GM23248 (cell line): ENCODE measurements at regions not wholly inside any gene's neighbourhood (a gene's known extent, or its start where the extent isn't known, plus 50 kb on each side); places are given as distances from the start of the nearest gene placed in this dataset.

ENCODE experiments used
- DNase-seq: peaks from one replicate; pipeline ENCODE4 v3.0.0-alpha.2; 2015
- H2AFZ ChIP-seq: fragments of 200-600 bp; sonication (generic); 2 replicates; pipeline ENCODE4 v1.6.1; 2016; ENCODE audit warnings: antibody characterized with exemption
- H3F3A ChIP-seq: fragments of 200-600 bp; sonication (generic); 2 replicates; pipeline ENCODE4 v1.6.1; 2016; ENCODE audit warnings: mild to moderate bottlenecking, antibody characterized with exemption, mixed run types; ENCODE audit not compliant: insufficient read depth
- H3K27ac ChIP-seq: fragments of 200-600 bp; sonication (generic); 2 replicates; pipeline ENCODE4 v1.5.1; 2016; ENCODE audit warnings: mild to moderate bottlenecking
- H3K27me3 ChIP-seq: fragments of 200-600 bp; sonication (generic); replicated peaks from 2 replicates; pipeline ENCODE4 v1.6.1; 2016; ENCODE audit warnings: mild to moderate bottlenecking; ENCODE audit not compliant: insufficient read depth
- H3K36me3 ChIP-seq: fragments of 200-600 bp; sonication (generic); 2 replicates; pipeline ENCODE4 v1.6.1; 2016; ENCODE audit warnings: low read depth, mild to moderate bottlenecking
- H3K4me1 ChIP-seq: fragments of 200-600 bp; sonication (generic); 2 replicates; pipeline ENCODE4 v1.6.1; 2016; ENCODE audit warnings: mild to moderate bottlenecking; ENCODE audit not compliant: insufficient read depth
- H3K4me2 ChIP-seq: fragments of 200-600 bp; sonication (generic); one replicate; pipeline ENCODE4 v1.6.1; 2016; ENCODE audit warnings: mild to moderate bottlenecking; ENCODE audit not compliant: unreplicated experiment
- H3K4me3 ChIP-seq: fragments of 200-600 bp; sonication (generic); 2 replicates; pipeline ENCODE4 v1.5.1; 2016; ENCODE audit warnings: mild to moderate bottlenecking
- H3K79me2 ChIP-seq: fragments of 200-600 bp; sonication (generic); 2 replicates; pipeline ENCODE4 v1.6.1; 2016; ENCODE audit warnings: mild to moderate bottlenecking; ENCODE audit not compliant: insufficient read depth
- H3K9ac ChIP-seq: fragments of 200-600 bp; sonication (generic); 2 replicates; pipeline ENCODE4 v1.6.1; 2016; ENCODE audit warnings: mild to moderate bottlenecking
- H3K9me2 ChIP-seq: fragments of 200-600 bp; sonication (generic); 2 replicates; pipeline ENCODE4 v1.6.1; 2016; ENCODE audit warnings: mixed run types, mild to moderate bottlenecking, moderate library complexity; ENCODE audit not compliant: insufficient read depth
- H3K9me3 ChIP-seq: fragments of 200-600 bp; sonication (generic); one replicate; pipeline ENCODE4 v1.6.1; 2017; ENCODE audit warnings: low read depth
- H4K20me1 ChIP-seq: fragments of 200-600 bp; sonication (generic); 2 replicates; pipeline ENCODE4 v1.6.0; 2016; ENCODE audit not compliant: insufficient read depth
- EZH2 ChIP-seq: fragments of 200-600 bp; sonication (generic); IDR thresholded peaks from 2 replicates; pipeline ENCODE4 v1.6.1; 2018; ENCODE audit warnings: antibody characterized with exemption, mild to moderate bottlenecking; ENCODE audit not compliant: insufficient read depth, poor library complexity, severe bottlenecking
- EZH2phosphoT487 ChIP-seq: fragments of 200-600 bp; sonication (generic); IDR thresholded peaks from 2 replicates; pipeline ENCODE4 v1.6.1; 2018; ENCODE audit warnings: antibody characterized with exemption, moderate library complexity, mild to moderate bottlenecking, low read depth; ENCODE audit not compliant: insufficient read depth
- WGBS, 2 experiments: methylation state at CpG; one replicate each; pipeline ENCODE4 v1.1.6; 2015 to 2017; ENCODE audit warnings: low lambda C conversion rate in 2 of 2, low coverage in 1 of 2; ENCODE audit errors: missing lambda C conversion rate in 2 of 2; 5-methylcytosine and 5-hydroxymethylcytosine counted together
- in situ Hi-C: fragments of 300-500 bp; cut with MboI; formaldehyde crosslinking; loops from 2 replicates; pipeline ENCODE4 v1.15.0; 2020

- 72 to 77% methylated on average over 5 of the region's 5 CpGs for WGBS, 2 experiments
- H3K4me2 ChIP-seq = no peak overlapping the region
- TF ChIP-seq EZH2phosphoT487 (no peak), EZH2 (no peak)
- H3K27me3 ChIP-seq = no peaks in the 10 kb centered on the region
- no peaks in the 10 kb centered on the region for H3K4me1 ChIP-seq
- H3F3A ChIP-seq = no peaks in the 10 kb centered on the region
- no peaks in the 10 kb centered on the region for H3K9me3 ChIP-seq
- no peak overlapping the region for H2AFZ ChIP-seq
- H4K20me1 ChIP-seq = no peaks in the 10 kb centered on the region
- no peak overlapping the region for H3K9ac ChIP-seq
- no peaks in the 10 kb centered on the region for H3K79me2 ChIP-seq
- in situ Hi-C loops = no loop called here
- H3K4me3 ChIP-seq = no peak overlapping the region
- H3K27ac ChIP-seq = no peak overlapping the region
- no peaks in the 10 kb centered on the region for H3K36me3 ChIP-seq
- no peak for DNase-seq
- no peaks in the 10 kb centered on the region for H3K9me2 ChIP-seq
These were observed 479.9 kb upstream of the BTBD3 start for GRCh38 chr20:11437611-11438380.

- no peak overlapping the region for H3K9ac ChIP-seq
- no peaks in the 10 kb centered on the region for H4K20me1 ChIP-seq
- H3K4me1 ChIP-seq = no peaks in the 10 kb centered on the region
- no peak for TF ChIP-seq EZH2phosphoT487
- TF ChIP-seq EZH2 = no peak
- no peaks in the 10 kb centered on the region for H3K27me3 ChIP-seq
- 64 to 71% methylated on average over 6 of the region's 6 CpGs for WGBS, 2 experiments
- no peaks in the 10 kb centered on the region for H3K9me2 ChIP-seq
- DNase-seq = no peak
- H3K27ac ChIP-seq = no peak overlapping the region
- no peaks in the 10 kb centered on the region for H3K36me3 ChIP-seq
- no peaks in the 10 kb centered on the region for H3K79me2 ChIP-seq
- in situ Hi-C loops = no loop called here
- no peak overlapping the region for H3K4me2 ChIP-seq
- no peak overlapping the region for H3K4me3 ChIP-seq
- no peaks in the 10 kb centered on the region for H3F3A ChIP-seq
- no peak overlapping the region for H2AFZ ChIP-seq
- no peaks in the 10 kb centered on the region for H3K9me3 ChIP-seq
These were observed 479.3 kb upstream of the BTBD3 start for GRCh38 chr20:11438412-11438811.

GRCh38 chr20:11443382-11444119, 474.1 kb upstream of the BTBD3 start:
- no peaks in the 10 kb centered on the region for H3K36me3 ChIP-seq
- WGBS, 2 experiments = 42 to 49% methylated on average over 3 of the region's 3 CpGs
- H3F3A ChIP-seq = peaks cover 11% of the 10 kb centered on the region; the same call in 1 of the 2 replicates
- no peaks in the 10 kb centered on the region for H3K27me3 ChIP-seq
- DNase-seq = no peak
- no peaks in the 10 kb centered on the region for H4K20me1 ChIP-seq
- in situ Hi-C loops = no loop called here
- H3K9me3 ChIP-seq = no peaks in the 10 kb centered on the region
- no peaks in the 10 kb centered on the region for H3K79me2 ChIP-seq
- H3K4me2 ChIP-seq = no peak overlapping the region
- no peak overlapping the region for H2AFZ ChIP-seq
- H3K27ac ChIP-seq = no peak overlapping the region
- H3K4me3 ChIP-seq = no peak overlapping the region
- H3K9ac ChIP-seq = no peak overlapping the region
- TF ChIP-seq EZH2 (no peak), EZH2phosphoT487 (no peak)
- H3K4me1 ChIP-seq = peaks cover 8% of the 10 kb centered on the region; the same call in 1 of the 2 replicates
- H3K9me2 ChIP-seq = no peaks in the 10 kb centered on the region

- peaks cover 11% of the 10 kb centered on the region; the same call in 1 of the 2 replicates for H3F3A ChIP-seq
- peaks cover 8% of the 10 kb centered on the region; the same call in 1 of the 2 replicates for H3K4me1 ChIP-seq
- H4K20me1 ChIP-seq = no peaks in the 10 kb centered on the region
- no peak overlapping the region for H3K27ac ChIP-seq
- H3K4me2 ChIP-seq = no peak overlapping the region
- 58 to 67% methylated on average over 3 of the region's 3 CpGs for whole genome bisulfite sequencing, 2 experiments
- no peak for DNase-seq
- H3K9me3 ChIP-seq = no peaks in the 10 kb centered on the region
- no peaks in the 10 kb centered on the region for H3K27me3 ChIP-seq
- TF ChIP-seq EZH2phosphoT487 (no peak), EZH2 (no peak)
- no peak overlapping the region for H2AFZ ChIP-seq
- H3K79me2 ChIP-seq = no peaks in the 10 kb centered on the region
- H3K9me2 ChIP-seq = no peaks in the 10 kb centered on the region
- in situ Hi-C loops = no loop called here
- no peaks in the 10 kb centered on the region for H3K36me3 ChIP-seq
- no peak overlapping the region for H3K4me3 ChIP-seq
- H3K9ac ChIP-seq = no peak overlapping the region
These were observed 472.5 kb upstream of the BTBD3 start for GRCh38 chr20:11445161-11445560.
